Stimulated activated CD4-positive, alpha-beta T cell treated with anti-CD3 and anti-CD28 coated beads, Interleukin-1b, Interleukin-23, amount 100 ng/mL, for 1 hour (primary cell): ENCODE measurements at regions not wholly inside any gene's neighbourhood (a gene's known extent, or its start where the extent isn't known, plus 50 kb on each side); places are given as distances from the start of the nearest gene placed in this dataset.
"Not testable (repeated sequence)": the region's sequence is repeated elsewhere in the genome, so short reads cannot be mapped to it uniquely, and the experiment has no call there.

Experiments used
- DNase-seq, 2 donors: peaks; one replicate each; pipeline ENCODE4 v3.0.0-alpha.2; 2020; ENCODE audit warnings: low read depth in 2 of 2

DNA sequence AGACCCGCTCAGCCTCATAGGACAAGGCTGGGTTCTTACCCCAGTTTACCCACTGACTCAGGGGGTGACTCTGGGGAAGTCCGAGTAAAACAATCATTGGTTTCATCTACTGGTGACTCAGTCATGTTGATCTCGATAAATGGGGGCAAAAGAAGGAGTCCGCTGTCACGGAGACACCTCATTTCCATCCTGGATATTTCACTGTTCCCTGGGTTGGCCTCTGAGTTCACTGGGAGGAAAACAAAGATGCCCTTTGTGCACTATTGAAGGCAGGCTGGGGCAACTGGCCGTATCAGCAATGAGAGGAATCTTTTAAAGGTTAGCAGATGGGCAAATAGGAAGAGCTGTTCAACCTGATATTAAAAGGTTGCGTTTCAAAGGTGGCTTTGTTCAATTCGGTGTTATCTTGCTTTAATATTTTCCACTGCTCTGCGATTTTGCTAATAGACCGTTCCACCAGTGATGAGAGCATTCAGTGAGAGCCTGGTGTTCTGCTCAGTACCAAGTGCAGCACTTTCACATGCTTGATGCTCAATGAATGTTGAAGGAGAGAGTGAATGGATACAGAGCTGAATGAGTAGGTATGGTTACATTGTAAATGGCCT is 110.2 kb upstream of the EGFLAM start:
- no peak for DNase-seq

DNA sequence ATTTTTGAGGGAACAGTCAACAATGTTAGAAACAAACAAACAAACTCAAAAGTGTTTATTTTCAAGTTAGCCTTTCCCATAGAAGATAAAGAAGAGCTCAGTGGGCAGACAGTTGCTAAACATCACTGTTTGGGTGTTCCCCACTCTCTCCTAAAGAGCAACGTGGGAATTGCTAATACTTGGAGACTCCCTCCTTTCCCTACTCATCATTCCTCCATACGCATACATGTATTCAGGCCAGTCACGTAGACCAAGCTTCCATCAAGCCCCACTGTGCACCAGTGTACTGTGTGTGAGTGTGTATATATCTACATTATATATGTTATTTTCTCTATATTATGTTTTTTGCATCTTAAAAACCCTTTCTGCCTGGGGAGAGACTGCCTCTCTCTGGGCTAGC is 115.0 kb upstream of the EGFLAM start:
- no peak for DNase-seq

DNA sequence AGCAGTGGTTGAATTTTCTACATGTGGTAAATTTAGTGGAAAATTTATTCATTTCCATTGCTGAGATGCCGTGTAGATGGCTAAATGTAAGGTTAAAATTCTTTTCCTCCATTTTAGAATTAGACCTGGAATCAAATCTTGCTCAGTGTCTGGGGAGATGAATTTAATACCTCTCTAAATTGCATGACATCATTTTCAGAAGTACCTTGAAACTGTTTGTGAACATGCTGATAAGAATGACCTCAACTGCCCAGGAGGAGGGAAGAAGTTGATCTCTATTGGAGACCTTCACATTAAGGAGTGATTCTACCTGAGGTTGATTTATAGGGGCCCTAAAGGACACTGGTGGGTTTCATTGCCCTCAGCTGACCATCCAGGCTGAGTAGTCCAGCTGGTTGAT is 116.7 kb upstream of the EGFLAM start:
- DNase-seq, result no peak

DNA sequence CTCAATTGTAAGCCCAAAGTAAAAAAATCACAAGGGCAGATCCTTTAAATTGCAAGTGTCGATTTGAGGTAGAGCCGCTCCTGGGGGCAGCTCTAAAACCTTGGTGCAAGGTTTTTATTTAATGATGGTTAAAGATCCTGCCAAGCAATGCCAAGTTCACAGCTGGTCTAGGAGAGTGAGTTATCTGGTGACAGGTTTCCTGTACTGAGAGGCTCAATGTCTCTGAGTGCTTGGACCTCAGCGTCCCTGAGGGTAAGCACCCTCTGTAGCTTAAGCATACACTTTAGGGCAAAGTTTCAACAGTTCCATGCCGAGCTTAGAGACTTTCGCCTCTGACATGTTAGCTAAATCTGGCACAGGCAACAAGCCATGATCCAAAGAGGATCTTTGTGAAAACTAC is 119.8 kb upstream of the EGFLAM start:
- no peak for DNase-seq

DNA sequence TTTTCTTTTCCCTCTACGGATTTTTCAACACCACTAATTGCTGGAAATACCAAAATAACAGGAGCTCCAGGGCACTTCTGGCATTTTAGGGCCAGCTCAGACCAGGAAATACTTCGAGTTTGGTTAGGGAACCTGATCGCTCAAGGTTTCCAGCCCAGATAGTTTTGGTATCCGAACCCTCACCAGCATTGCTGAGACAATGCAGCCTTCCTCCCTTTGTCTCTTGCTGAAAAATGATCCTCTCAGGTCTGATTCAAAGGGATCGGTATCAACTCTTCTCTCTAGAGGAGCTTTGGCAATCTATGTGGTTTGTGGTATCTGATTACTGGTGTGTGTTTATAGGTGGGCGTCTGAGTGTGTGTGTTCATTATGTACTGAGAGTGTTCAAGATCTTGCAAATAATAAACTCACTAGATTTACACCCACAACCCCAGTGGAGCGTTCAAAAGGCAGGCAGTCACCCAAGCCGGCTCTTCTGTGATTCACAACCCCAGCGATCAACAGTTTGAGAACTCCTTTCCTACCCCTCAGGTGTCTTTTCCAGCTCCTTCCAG is 122.8 kb upstream of the EGFLAM start:
- DNase-seq, result no peak

DNA sequence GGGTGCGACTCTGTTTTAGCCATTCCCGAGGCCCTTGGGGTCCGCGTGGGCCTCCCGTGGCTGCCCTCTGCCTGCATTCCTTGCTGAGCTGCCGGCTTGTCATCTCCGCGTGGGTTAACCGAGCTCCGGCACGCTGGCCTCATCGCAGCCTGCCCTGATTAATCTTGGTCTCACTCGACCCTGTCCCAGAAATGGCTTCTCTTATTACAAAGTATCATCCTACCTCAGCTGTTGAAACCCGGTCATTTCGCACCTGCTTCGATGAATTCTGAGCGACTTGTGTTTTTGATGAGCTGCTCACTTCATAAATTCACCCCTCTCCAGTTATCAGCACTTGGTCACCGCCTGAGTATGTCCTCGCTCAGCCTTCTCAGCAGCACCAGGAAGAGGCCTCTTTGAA is 123.5 kb upstream of the EGFLAM start:
- DNase-seq, result no peak

DNA sequence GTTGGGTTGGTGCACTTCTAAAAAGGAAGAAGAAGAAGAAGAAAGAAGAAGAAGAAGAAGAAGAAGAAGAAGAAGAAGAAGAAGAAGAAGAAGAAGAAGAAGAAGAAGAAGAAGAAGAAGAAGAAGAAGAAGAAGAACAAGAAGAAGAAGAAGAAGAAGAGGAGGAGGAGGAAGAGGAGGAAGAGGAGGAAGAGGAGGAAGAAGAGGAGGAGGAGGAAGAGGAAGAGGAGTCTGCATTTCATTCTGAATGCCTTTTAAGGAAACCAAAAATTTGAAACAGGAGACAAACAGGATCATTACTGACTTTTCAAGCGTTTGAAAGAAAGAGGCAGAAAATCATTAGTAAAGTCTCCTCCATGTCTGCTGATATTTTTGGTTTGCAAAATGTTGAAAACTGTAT is 124.1 kb upstream of the EGFLAM start:
- not testable (repeated sequence) for DNase-seq

DNA sequence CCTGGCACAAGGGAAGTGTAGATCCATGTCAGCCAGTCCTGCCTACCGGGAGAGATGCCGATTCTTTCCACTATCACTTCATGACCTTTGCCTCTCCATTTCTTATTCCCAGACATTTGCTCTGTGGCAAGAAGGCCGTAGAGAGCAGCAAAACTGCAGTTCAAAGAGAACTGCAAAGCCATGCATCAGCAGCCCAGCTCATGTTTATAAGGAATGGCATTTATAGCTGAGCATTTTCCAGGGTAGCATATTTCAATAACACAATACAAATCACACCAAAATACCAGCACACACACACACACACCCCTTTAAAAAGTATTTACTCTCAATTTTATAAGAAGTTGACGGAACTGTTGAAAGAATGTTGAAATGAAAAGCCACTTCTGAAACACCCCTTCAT is 126.7 kb upstream of the EGFLAM start:
- DNase-seq, result no peak

DNA sequence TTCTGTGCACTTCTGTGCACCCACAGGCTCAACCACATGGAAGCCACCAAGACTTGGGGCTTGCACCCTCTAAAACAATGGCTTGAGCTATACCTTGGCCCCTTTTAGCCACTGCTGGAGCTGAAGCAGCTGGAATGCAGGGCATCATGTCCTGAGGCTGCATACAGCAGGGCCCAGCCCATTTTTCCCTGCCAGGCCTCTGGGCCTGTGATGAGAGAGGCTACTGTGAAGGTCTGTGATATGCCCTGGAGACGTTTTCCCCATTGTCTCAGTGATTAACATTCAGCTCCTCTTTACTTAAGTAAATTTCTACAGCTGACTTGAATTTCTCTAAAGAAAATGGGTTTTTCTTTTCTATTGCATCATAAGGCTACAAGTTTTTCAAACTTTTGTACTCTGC is 134.0 kb upstream of the EGFLAM start:
- no peak for DNase-seq

DNA sequence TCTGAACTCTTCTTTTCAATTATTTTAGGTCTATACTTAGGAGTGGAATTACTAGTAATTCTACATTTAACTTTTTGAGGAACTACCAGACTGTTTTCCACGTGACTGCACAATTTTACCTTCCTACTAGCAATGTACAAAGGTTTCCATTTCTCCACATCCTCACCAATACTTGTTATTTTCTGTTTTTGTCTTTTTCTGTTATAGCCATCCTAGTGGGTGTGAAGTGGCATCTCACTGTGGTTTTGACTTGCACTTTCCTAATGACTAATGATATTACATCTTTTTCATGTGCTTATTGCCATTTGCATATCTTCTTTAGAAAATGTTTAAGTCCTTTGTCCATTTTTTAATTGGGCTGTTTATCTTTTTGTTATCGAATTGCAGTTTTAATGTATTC is 136.9 kb upstream of the EGFLAM start:
- DNase-seq, result no peak

DNA sequence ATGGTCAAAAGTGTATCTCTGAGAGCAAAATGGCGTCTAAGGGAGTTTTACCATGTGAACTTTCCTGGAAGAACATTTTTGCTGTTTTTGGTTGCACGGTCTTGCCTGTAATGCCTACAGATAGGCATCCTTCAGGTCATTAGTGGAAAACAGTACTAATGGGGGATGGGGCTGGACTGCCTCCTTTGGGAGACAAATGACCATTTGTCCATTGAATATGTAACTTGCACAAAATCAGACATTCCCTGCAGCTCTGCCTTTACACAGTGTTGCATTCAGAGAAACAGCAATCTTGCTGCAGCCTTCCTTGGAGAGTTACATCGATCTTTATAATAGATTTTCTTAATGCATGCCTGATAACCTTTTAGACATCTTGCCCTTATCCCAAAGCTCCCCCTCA is 138.5 kb upstream of the EGFLAM start:
- DNase-seq, result no peak

DNA sequence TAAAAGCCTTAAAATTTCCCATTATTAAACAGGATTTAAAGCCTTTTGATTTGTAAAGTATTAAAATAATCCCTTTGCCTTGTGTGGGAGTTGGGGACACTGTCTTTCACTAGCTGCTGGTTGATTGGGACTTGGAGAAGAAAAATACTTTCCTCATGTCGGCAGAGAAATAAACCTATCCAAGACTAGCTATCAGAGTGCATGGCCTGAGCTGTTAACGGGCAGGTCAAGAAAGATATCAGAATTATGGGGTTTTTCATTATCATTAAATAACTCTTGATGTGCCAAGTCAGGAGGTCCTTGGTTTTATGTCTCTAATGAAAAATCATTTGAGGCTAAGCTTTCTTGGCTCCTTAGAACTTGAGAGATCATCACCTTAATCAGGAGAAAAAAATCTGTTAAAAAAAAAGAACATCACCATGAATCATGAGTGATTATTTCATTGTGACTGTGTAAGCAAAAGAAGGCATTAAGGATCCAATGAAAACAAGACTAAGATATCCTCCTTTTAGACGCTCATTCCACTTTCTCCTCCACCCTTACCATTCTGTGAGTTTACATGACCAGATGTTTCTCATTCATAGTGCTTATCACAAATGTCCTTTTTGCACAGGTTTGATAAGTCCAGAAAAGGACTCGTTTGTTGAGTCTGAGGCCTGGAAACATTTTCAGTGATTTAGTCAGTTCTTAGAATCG is 140.4 kb upstream of the EGFLAM start:
- no peak for DNase-seq

DNA sequence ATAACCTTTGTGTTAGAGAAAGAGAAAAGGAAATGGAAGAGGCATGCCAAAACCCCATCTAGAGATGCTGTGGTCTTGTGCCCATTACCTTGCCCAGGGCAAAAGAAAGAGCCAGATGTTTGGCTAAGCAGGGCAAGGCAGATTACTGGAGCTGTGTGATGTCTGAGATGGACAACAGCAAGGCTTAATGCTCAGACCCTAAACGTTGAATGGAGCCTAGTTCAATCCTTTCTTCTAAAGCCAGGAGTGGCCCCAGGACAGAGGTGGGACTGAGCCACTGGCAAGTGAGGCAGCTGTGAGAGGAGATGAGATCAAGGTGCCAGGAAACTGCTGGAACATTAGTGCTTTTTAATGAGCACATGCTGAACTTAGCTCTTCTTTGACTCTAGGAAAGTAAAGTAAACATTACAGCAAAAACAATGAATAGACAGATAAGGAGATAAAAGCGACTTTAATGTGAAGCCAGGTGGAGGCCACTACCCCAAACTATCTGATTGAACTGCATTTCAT is 143.0 kb upstream of the EGFLAM start:
- DNase-seq, result no peak

DNA sequence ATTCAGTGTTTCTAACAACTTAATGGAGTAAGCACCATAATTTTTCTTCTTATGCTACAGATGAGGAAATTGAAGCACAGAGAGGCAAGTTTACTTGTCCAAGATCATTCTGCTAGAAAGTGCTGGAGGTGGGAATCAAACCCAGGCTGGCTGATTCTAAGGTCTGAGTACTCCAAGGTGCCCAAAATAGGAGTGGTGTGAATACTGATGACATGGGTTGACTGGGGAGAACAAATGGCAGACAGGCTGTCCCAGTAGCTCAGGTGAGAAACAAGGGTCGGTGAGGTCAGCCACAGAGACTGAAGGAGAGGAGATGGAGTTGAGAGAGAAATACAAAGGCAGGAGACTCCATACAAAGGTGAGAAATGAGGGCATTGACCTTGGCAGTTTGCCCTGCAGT is 144.5 kb upstream of the EGFLAM start:
- no peak for DNase-seq

DNA sequence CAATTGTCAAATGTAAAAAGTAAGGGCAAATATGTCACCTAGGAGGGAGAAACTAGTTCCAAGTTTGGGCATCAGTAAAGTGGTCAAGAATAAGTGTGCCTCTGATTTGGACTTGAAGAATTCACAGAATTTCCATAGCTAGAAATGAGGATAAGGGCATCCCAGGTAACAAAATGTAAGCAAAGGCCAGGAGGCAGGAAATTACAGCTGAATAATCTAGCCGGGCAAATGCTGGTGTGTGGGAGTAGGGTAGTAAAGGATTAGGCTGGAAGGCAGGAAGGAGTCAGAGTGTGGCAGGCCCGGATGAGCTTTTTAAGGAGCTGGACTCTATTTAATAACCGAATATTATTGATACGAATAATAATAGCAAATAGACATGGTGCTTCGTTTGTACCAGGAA is 144.9 kb upstream of the EGFLAM start:
- DNase-seq, result no peak

DNA sequence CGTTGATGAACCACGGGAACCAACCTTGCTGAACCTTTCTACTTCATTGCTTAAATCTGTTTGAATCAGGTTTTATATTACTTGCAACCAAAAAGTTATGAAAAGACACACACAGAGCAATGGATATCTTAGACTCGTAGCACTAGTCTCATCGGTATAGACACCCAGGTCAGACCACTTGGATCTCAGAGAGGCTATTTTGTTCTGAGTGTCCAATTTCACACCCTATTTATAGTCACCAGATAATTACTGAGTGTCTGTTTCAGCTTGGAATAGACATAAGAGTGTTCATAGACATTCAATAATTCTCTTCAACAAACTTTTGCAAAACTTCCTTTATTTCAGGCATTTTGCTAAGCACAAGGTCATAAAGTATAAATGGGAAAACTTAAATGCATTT is 145.4 kb upstream of the EGFLAM start:
- DNase-seq, result no peak

DNA sequence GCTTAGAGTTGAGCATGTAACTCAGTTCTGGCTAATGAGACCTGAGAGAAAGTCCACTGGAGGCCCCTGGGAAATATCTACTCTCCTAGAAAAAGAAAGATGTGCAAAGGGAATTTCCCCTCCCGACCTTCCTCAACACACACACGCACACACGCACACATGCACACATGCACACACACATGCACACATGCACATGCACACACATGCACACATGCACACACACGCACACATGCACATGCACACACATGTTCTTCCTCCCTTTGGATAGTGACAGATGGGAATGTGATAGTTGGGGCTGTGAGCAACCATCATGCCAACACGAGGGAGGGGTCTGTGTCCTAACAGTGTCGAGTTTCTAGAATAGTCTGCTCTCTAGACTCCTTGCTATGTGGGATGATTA is 148.2 kb upstream of the EGFLAM start:
- no peak for DNase-seq

DNA sequence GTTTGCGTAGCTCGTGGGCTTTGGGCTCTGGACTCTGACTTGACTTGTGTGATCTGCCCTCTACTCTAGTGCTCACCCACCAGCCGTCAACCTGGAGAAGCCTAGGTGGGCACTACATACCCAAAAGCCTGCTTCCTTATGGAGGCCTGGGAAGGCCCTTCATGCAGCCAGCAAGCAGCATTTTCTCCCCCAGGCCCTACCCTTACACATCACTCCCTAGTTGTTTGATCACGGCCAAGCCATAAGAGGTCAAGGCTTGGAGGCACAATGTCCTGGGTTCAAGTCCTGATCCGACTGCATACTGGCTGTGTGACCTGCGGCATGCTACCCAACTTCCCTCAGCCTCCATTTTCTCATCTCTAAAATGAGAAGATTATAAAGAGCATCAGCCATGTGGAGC is 151.3 kb upstream of the EGFLAM start:
- DNase-seq, result no peak

DNA sequence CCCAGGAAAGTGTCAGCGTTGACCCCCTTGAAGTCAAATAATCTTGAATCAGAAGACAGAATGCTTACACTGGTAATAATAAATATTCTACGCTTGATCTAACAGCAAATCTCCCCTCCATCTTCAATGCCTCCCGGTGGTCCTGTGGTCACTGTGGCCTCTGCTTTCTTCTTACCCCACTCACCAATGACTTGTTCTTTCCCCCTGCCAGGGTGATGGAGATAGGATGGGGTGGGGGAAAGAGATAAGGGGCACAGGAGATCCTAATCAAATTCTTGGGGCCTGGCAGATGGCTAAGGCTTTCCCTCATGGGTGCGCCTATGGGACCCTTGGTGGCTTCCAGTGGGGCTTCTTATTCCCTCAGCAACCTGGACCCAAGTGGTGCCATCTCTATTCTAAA is 152.6 kb upstream of the EGFLAM start:
- DNase-seq, result no peak

DNA sequence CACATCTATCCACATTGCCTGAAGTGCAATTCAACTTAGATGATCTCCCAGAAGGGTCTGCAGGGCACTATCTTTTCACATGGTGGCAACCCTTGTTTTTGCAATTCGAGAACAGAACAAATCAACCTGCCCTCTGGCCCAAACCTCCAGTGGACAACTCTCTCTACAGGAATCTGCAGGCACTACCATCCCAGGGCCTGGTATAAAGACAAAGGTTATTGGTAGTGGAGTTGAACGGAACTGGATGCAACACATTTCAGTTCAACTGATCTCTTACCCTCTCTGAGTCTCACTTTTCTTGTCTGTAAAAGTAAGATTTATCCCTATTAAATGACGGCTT is 153.2 kb upstream of the EGFLAM start:
- no peak for DNase-seq

DNA sequence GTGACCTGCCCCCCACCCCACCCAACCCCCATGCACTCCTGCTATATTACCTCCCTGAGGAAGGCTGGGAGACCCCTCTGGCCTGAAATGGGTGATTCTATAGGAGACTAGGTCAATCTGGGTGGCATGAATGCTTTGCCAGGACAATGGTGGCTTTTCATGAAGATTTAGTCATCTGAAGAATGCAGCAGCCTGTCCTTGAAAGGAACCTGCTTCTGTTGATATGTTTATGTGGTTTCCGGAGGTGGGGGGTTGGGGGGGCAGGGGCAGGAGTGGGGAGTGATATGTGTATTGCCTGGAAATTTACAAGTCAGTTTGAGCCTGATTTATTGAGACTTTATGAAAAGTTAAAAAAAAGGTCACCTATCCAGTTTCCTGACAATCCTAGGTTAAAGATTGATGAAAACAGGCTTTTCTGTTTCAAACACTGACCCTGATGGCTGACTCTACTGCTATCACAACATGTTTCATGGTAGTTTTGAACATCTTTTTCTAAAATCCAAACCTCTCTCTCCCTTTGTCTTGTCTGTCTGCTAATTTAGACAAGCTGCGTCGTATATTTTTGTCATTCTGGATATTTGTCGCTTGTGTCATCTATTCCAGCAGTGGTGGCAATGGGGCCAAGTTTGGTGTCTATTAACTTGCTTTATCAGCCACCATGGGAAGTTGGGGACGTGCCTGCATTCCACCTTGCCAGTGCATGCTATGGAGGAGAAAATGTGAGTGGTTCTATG is 153.7 kb upstream of the EGFLAM start:
- DNase-seq, result no peak

DNA sequence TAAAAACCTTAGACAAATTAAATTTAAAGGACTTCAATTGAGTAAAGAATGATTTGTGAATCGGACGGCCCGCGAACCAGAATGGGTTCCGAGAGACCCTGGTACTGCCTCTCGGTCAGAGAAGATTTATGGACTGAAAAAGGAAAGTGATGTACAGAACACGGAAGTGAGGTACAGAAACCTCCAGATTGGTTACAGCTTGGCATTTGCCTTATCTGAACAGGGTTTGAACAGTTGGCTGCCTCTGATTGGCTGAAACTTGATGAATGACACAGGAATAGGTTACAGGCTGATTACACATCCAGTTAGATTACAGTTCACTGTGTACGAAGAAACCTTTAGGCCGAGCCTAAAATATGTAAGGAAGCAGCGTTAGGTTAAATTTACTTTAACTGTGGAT is 156.5 kb upstream of the EGFLAM start:
- DNase-seq, result no peak
